Stomach (tissue), 8 donors: ENCODE measurements at regions not wholly inside any gene's neighbourhood (a gene's known extent, or its start where the extent isn't known, plus 50 kb on each side); places are given as distances from the start of the nearest gene placed in this dataset.

Experiments
- DNase-seq, 2 donors: peaks; one replicate each; pipeline versions ENCODE4 v3.0.0 to v3.0.0-alpha.2; 2013 to 2019
- H3K27ac ChIP-seq, 5 donors: fragments of 200-600 bp in 4 of 5; sonication (generic) in 4 of 5; one replicate each; pipeline ENCODE4 v1.5.1; 2013 to 2019; ENCODE audit warnings: mild to moderate bottlenecking in 1 of 5, moderate library complexity in 1 of 5
- H3K27me3 ChIP-seq, 3 donors: fragments of 200-600 bp; sonication (generic); one replicate each; pipeline ENCODE4 v1.5.1; 2017 to 2019; ENCODE audit warnings: mixed run types in 1 of 3
- H3K36me3 ChIP-seq, 4 donors: fragments of 200-600 bp; sonication (generic); 1 replicate in 3 of 4; 2 replicates in 1 of 4; pipeline ENCODE4 v1.5.1; 2016 to 2019
- H3K4me1 ChIP-seq, 4 donors: fragments of 200-600 bp; sonication (generic); one replicate each; pipeline ENCODE4 v1.5.1; 2016 to 2019
- H3K4me3 ChIP-seq, 4 donors: fragments of 200-600 bp; sonication (generic) in 3 of 4; one replicate each; pipeline ENCODE4 v1.5.1; 2016 to 2019; ENCODE audit warnings: mild to moderate bottlenecking in 1 of 4
- H3K9me3 ChIP-seq, 4 donors: fragments of 200-600 bp; sonication (generic); one replicate each; pipeline ENCODE4 v1.5.1; 2016 to 2019
- CTCF ChIP-seq, 7 experiments: fragments of 450-650 bp in 4 of 7; fragments of 200-600 bp in 3 of 7; sonication (generic) in 3 of 7; IDR thresholded peaks; one replicate each; pipeline ENCODE4 v1.5.1; 2016 to 2019; ENCODE audit warnings: antibody characterized with exemption in 7 of 7, control low read depth in 2 of 7, mild to moderate bottlenecking in 1 of 7
- EP300 ChIP-seq: sonication (generic); formaldehyde crosslinking; IDR thresholded peaks from one replicate; pipeline ENCODE4 v1.6.1; 2017; ENCODE audit warnings: antibody characterized with exemption
- POLR2A ChIP-seq, 4 donors: fragments of 450-650 bp; IDR thresholded peaks; one replicate each; pipeline ENCODE4 v1.6.1; 2016; ENCODE audit warnings: antibody characterized with exemption in 4 of 4, control low read depth in 2 of 4, mild to moderate bottlenecking in 1 of 4, moderate library complexity in 1 of 4
- POLR2AphosphoS5 ChIP-seq, 3 donors: sonication (generic); formaldehyde crosslinking; IDR thresholded peaks; one replicate each; pipeline ENCODE4 v1.6.1; 2016; ENCODE audit warnings: antibody characterized with exemption in 3 of 3
- WGBS, 5 donors: extraction: QIAGEN DNeasy Blood & Tissue Kit in 3 of 5; methylation state at CpG; one replicate each; pipeline versions ENCODE4 v1.1.5 to v1.1.7; 2013 to 2018; 5-methylcytosine and 5-hydroxymethylcytosine counted together
- intact Hi-C: fragments of 100-400 bp; cut with DNase I; formaldehyde crosslinking; loops from one replicate; pipeline ENCODE4 v1.15.1; 2023; ENCODE audit warnings: low total_unique reads
- donor health status: healthy with polysubstance abuse.
- donor health status: Bipolar disorder and iron deficiency.
- donor health status: healthy.

GRCh38 chr12:124397399-124397679 is 102.4 kb downstream of the RFLNA start:
- H3K4me3 ChIP-seq: no peak overlapping the region
- 27 to 65% (median 44%) methylated on average over 2 to 7 of the region's 7 CpGs for WGBS, 5 donors
- H3K27ac ChIP-seq: peak overlapping the region; percentile 87 to 95 (median 90)
- no peaks in the 10 kb centered on the region for H3K9me3 ChIP-seq
- H3K27me3 ChIP-seq: no peaks in the 10 kb centered on the region
- peaks cover 73 to 91% (median 78%) of the 10 kb centered on the region in 4 donors for H3K4me1 ChIP-seq
- intact Hi-C loops: no loop called here
- TF ChIP-seq POLR2AphosphoS5 (IDR thresholded peaks at IDR 0.05) (no peak), CTCF (IDR thresholded peaks at IDR 0.05) (no peak), POLR2A (IDR thresholded peaks at IDR 0.05) (no peak), EP300 (no peak)
- no peak for DNase-seq
- H3K36me3 ChIP-seq: peaks cover 42 to 88% (median 67%) of the 10 kb centered on the region in 4 donors

GRCh38 chr12:124396544-124397398 is 101.9 kb downstream of the RFLNA start:
- Histone ChIP-seq H3K27me3 (no peaks in the 10 kb centered on the region), H3K36me3 (peaks cover 37 to 85% (median 61%) of the 10 kb centered on the region in 4 donors), H3K4me1 (peaks cover 79 to 93% (median 80%) of the 10 kb centered on the region in 4 donors), H3K9me3 (no peaks in the 10 kb centered on the region), H3K27ac (peak overlapping the region; percentile 87 to 95 (median 90)), H3K4me3 (no peak overlapping the region)
- WGBS, 5 donors: 33 to 56% (median 37%) methylated on average over 7 to 35 of the region's 35 CpGs
- intact Hi-C loops: no loop called here
- peak; percentile 93 to 96 for DNase-seq
- TF ChIP-seq POLR2A (IDR thresholded peaks at IDR 0.05): no peak
- no peak for TF ChIP-seq CTCF (IDR thresholded peaks at IDR 0.05)
- peak; percentile 36 to 60 (median 47) for TF ChIP-seq POLR2AphosphoS5 (IDR thresholded peaks at IDR 0.05)
- peak; percentile 20 for TF ChIP-seq EP300

GRCh38 chr12:124395986-124396385 is 101.1 kb downstream of the RFLNA start:
- peak in 1 of 2 donors; percentile 52 for DNase-seq
- H3K27me3 ChIP-seq: no peaks in the 10 kb centered on the region
- peaks cover 86 to 98% (median 87%) of the 10 kb centered on the region in 4 donors for H3K4me1 ChIP-seq
- peak overlapping the region; percentile 17 to 95 (median 90) for H3K27ac ChIP-seq
- no peak for TF ChIP-seq CTCF (IDR thresholded peaks at IDR 0.05)
- TF ChIP-seq EP300: no peak
- no peak for TF ChIP-seq POLR2A (IDR thresholded peaks at IDR 0.05)
- TF ChIP-seq POLR2AphosphoS5 (IDR thresholded peaks at IDR 0.05): no peak
- 66 to 79% (median 72%) methylated on average over 7 of the region's 7 CpGs for WGBS, 5 donors
- no peaks in the 10 kb centered on the region for H3K9me3 ChIP-seq
- no peak overlapping the region for H3K4me3 ChIP-seq
- peaks cover 31 to 78% (median 53%) of the 10 kb centered on the region in 4 donors for H3K36me3 ChIP-seq
- intact Hi-C loops: no loop called here

- H3K9me3 ChIP-seq: no peaks in the 10 kb centered on the region
- H3K4me1 ChIP-seq: peaks cover 93 to 100% (median 94%) of the 10 kb centered on the region in 4 donors
- TF ChIP-seq POLR2A (IDR thresholded peaks at IDR 0.05) (no peak), EP300 (no peak), CTCF (IDR thresholded peaks at IDR 0.05) (no peak), POLR2AphosphoS5 (IDR thresholded peaks at IDR 0.05) (no peak)
- DNase-seq: peak in 1 of 2 donors; percentile 53
- H3K27me3 ChIP-seq: no peaks in the 10 kb centered on the region
- H3K36me3 ChIP-seq: peaks cover 25 to 72% (median 47%) of the 10 kb centered on the region in 4 donors
- H3K27ac ChIP-seq: peak overlapping the region; percentile 17 to 95 (median 95)
- WGBS, 5 donors: 73 to 85% (median 80%) methylated on average over 16 to 21 of the region's 21 CpGs
- intact Hi-C loops: no loop called here
- H3K4me3 ChIP-seq: no peak overlapping the region
Observed at GRCh38 chr12:124395284-124395752, 100.4 kb downstream of the RFLNA start.
